Tibial nerve (tissue), 4 donors: ENCODE measurements at regions not wholly inside any gene's neighbourhood (a gene's known extent, or its start where the extent isn't known, plus 50 kb on each side); places are given as distances from the start of the nearest gene placed in this dataset.

Experiments used
- EP300 ChIP-seq, 2 donors: sonication (generic); formaldehyde crosslinking; IDR thresholded peaks; one replicate each; pipeline ENCODE4 v1.6.1; 2017; ENCODE audit warnings: antibody characterized with exemption in 2 of 2, mild to moderate bottlenecking in 1 of 2
- POLR2A ChIP-seq, 2 donors: fragments of 450-650 bp; IDR thresholded peaks; one replicate each; pipeline ENCODE4 v1.6.1; 2017; ENCODE audit warnings: antibody characterized with exemption in 2 of 2, mild to moderate bottlenecking in 2 of 2, moderate library complexity in 2 of 2
- TF ChIP-seq, protein P1 (sequence below), 5 experiments: fragments of 200-600 bp in 3 of 5; fragments of 450-650 bp in 2 of 5; sonication (generic) in 3 of 5; IDR thresholded peaks; one replicate each; pipeline ENCODE4 v1.5.1; 2016 to 2019; ENCODE audit warnings: antibody characterized with exemption in 5 of 5, mild to moderate bottlenecking in 3 of 5, moderate library complexity in 2 of 5

DNA sequence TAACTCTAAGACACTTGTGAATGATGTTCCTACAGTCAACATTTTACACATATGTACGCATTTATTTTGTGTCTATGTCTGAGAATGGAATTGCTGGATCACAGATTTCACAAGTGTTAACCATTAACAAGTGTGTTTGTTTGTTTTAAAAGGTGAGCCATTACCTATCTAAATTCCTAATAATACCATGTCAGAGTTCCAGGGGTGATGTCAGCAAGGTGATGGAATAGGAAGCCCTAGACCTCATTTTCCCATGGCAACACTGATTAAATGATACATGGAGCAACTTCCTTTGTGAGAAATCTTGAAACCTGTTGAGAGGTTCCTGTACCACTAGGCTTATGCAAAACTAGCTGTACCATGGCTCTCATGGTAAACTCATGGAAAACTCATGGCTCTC lies 309.7 kb downstream of the CYLC2 start:
- TF ChIP-seq, protein P1, sequence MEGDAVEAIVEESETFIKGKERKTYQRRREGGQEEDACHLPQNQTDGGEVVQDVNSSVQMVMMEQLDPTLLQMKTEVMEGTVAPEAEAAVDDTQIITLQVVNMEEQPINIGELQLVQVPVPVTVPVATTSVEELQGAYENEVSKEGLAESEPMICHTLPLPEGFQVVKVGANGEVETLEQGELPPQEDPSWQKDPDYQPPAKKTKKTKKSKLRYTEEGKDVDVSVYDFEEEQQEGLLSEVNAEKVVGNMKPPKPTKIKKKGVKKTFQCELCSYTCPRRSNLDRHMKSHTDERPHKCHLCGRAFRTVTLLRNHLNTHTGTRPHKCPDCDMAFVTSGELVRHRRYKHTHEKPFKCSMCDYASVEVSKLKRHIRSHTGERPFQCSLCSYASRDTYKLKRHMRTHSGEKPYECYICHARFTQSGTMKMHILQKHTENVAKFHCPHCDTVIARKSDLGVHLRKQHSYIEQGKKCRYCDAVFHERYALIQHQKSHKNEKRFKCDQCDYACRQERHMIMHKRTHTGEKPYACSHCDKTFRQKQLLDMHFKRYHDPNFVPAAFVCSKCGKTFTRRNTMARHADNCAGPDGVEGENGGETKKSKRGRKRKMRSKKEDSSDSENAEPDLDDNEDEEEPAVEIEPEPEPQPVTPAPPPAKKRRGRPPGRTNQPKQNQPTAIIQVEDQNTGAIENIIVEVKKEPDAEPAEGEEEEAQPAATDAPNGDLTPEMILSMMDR (IDR thresholded peaks at IDR 0.05): no peak
- TF ChIP-seq EP300 (IDR thresholded peaks at IDR 0.05) (no peak), POLR2A (IDR thresholded peaks at IDR 0.05) (no peak)
